ENCODE measurements at regions not wholly inside any gene's neighbourhood (a gene's known extent, or its start where the extent isn't known, plus 50 kb on each side); places are given as distances from the start of the nearest gene placed in this dataset.

GRCh38 chr18:37714691-37715090 is 149.1 kb upstream of the CELF4 start:
- TF ChIP-seq SIN3A (IDR thresholded peaks at IDR 0.05; ENCODE audit: borderline replicate concordance, insufficient read depth, low read length) (no peak), REST (IDR thresholded peaks at IDR 0.05; ENCODE audit: insufficient read depth in 1 of 2, low read depth in 2 of 2, low read length in 2 of 2) (no peak), POLR2AphosphoS5 (IDR thresholded peaks at IDR 0.05; ENCODE audit: low read depth, low read length) (no peak), TAF1 (IDR thresholded peaks at IDR 0.05; ENCODE audit: borderline replicate concordance, insufficient read depth, low read length) (no peak), FOXP2 (optimal IDR thresholded peaks at IDR 0.05; ENCODE audit: borderline replicate concordance, extremely low read depth, extremely low read length, insufficient read depth) (no peak)

GRCh38 chr18:37712776-37713175 is 147.2 kb upstream of the CELF4 start:
- TF ChIP-seq FOXP2 (optimal IDR thresholded peaks at IDR 0.05; ENCODE audit: borderline replicate concordance, extremely low read depth, extremely low read length, insufficient read depth): no peak
- TF ChIP-seq TAF1 (IDR thresholded peaks at IDR 0.05; ENCODE audit: borderline replicate concordance, insufficient read depth, low read length): no peak
- TF ChIP-seq POLR2AphosphoS5 (IDR thresholded peaks at IDR 0.05; ENCODE audit: low read depth, low read length): no peak
- TF ChIP-seq SIN3A (IDR thresholded peaks at IDR 0.05; ENCODE audit: borderline replicate concordance, insufficient read depth, low read length): no peak
- TF ChIP-seq REST (IDR thresholded peaks at IDR 0.05; ENCODE audit: insufficient read depth in 1 of 2, low read depth in 2 of 2, low read length in 2 of 2): no peak

GRCh38 chr18:37711766-37712505 is 146.3 kb upstream of the CELF4 start:
- TF ChIP-seq FOXP2 (optimal IDR thresholded peaks at IDR 0.05; ENCODE audit: borderline replicate concordance, extremely low read depth, extremely low read length, insufficient read depth) (no peak), TAF1 (IDR thresholded peaks at IDR 0.05; ENCODE audit: borderline replicate concordance, insufficient read depth, low read length) (no peak), POLR2AphosphoS5 (IDR thresholded peaks at IDR 0.05; ENCODE audit: low read depth, low read length) (no peak), REST (IDR thresholded peaks at IDR 0.05; ENCODE audit: insufficient read depth in 1 of 2, low read depth in 2 of 2, low read length in 2 of 2) (no peak), SIN3A (IDR thresholded peaks at IDR 0.05; ENCODE audit: borderline replicate concordance, insufficient read depth, low read length) (no peak)

GRCh38 chr18:37710726-37711125 is 145.1 kb upstream of the CELF4 start:
- TF ChIP-seq TAF1 (IDR thresholded peaks at IDR 0.05; ENCODE audit: borderline replicate concordance, insufficient read depth, low read length) (no peak), POLR2AphosphoS5 (IDR thresholded peaks at IDR 0.05; ENCODE audit: low read depth, low read length) (no peak), REST (IDR thresholded peaks at IDR 0.05; ENCODE audit: insufficient read depth in 1 of 2, low read depth in 2 of 2, low read length in 2 of 2) (no peak), FOXP2 (optimal IDR thresholded peaks at IDR 0.05; ENCODE audit: borderline replicate concordance, extremely low read depth, extremely low read length, insufficient read depth) (no peak)

Measured in PFSK-1 (cell line).